Stimulated activated naive CD8-positive, alpha-beta T cell treated with anti-CD3 and anti-CD28 coated beads, Interleukin-15, amount 100 ng/mL, for 72 hours (primary cell): ENCODE measurements at regions not wholly inside any gene's neighbourhood (a gene's known extent, or its start where the extent isn't known, plus 50 kb on each side); places are given as distances from the start of the nearest gene placed in this dataset.

Experiments
- ATAC-seq: fragments of 150-1000 bp; cut with Tn5 transposase; 2 replicates; pipeline ENCODE4 v1.10.0; 2021; ENCODE audit warnings: mild to moderate bottlenecking, moderate library complexity
- DNase-seq, 2 donors: peaks; one replicate each; pipeline ENCODE4 v3.0.0; 2021 to 2022
- H3K27ac Mint-ChIP-seq, 2 donors: one replicate each; pipeline ENCODE4 v1.8.0; 2022; ENCODE audit warnings: mild to moderate bottlenecking in 2 of 2, mixed read lengths in 2 of 2, moderate library complexity in 2 of 2
- H3K27me3 Mint-ChIP-seq: one replicate; pipeline ENCODE4 v1.8.0; 2022; ENCODE audit warnings: mixed read lengths
- H3K4me1 Mint-ChIP-seq: one replicate; pipeline ENCODE4 v1.8.0; 2022; ENCODE audit warnings: mild to moderate bottlenecking, mixed read lengths
- H3K4me3 Mint-ChIP-seq, 2 donors: one replicate each; pipeline ENCODE4 v1.8.0; 2022; ENCODE audit warnings: mild to moderate bottlenecking in 2 of 2, mixed read lengths in 2 of 2, moderate library complexity in 1 of 2
- H3K9me3 Mint-ChIP-seq, 2 donors: one replicate each; pipeline ENCODE4 v1.8.0; 2022; ENCODE audit warnings: mixed read lengths in 2 of 2

- DNase-seq (no peak), ATAC-seq (no peak)
- Mint-ChIP-seq H3K27ac (no peak overlapping the region), H3K27me3 (no peaks in the 10 kb centered on the region), H3K4me3 (no peak overlapping the region), H3K9me3 (peaks cover 0 to 8% of the 10 kb centered on the region in 2 donors), H3K4me1 (peaks cover 87% of the 10 kb centered on the region)
Observed at GRCh38 chr7:50159154-50159553, 66.1 kb upstream of the ZPBP start.

GRCh38 chr7:50156706-50157105, 63.7 kb upstream of the ZPBP start:
- peak; percentile 21 for ATAC-seq
- peaks cover 0 to 8% of the 10 kb centered on the region in 2 donors for H3K9me3 Mint-ChIP-seq
- H3K4me1 Mint-ChIP-seq: peaks cover 85% of the 10 kb centered on the region
- peak overlapping the region; percentile 79 to 84 for H3K4me3 Mint-ChIP-seq
- H3K27ac Mint-ChIP-seq: peak overlapping the region; percentile 94 to 96
- no peaks in the 10 kb centered on the region for H3K27me3 Mint-ChIP-seq
- DNase-seq: no peak

DNA sequence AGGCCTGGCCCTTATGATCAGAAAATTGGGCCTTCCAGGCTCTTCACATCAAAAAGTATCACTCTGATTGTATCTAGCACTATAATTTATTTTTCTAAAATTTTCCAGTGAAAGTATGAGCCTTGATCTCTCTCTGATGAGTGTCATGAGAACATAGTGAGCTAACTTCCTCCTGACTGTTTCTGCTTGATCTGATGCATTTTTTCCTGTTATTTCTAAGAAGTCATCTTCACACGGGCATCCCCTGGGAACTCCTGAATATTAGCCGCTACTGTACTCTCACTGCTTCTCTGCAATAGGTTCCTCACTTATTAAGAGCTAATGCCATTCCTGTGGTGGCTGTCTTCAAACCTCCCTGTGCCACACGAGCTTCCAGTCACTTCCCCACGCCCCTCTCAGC, 63.1 kb upstream of the ZPBP start:
- Mint-ChIP-seq H3K4me3 (peak overlapping the region; percentile 79 to 84), H3K27ac (peak overlapping the region; percentile 94 to 96), H3K4me1 (peaks cover 85% of the 10 kb centered on the region), H3K27me3 (no peaks in the 10 kb centered on the region), H3K9me3 (peaks cover 0 to 8% of the 10 kb centered on the region in 2 donors)
- peak; percentile 59 for ATAC-seq
- peak in 1 of 2 donors; percentile 17 for DNase-seq

GRCh38 chr7:50155755-50156154, 62.7 kb upstream of the ZPBP start:
- Mint-ChIP-seq H3K27me3 (no peaks in the 10 kb centered on the region), H3K9me3 (peaks cover 0 to 8% of the 10 kb centered on the region in 2 donors), H3K4me1 (peaks cover 86% of the 10 kb centered on the region), H3K4me3 (peak overlapping the region; percentile 79 to 84), H3K27ac (peak overlapping the region; percentile 94 to 96)
- ATAC-seq: peak; percentile 45
- peak; percentile 22 to 40 for DNase-seq

- H3K4me3 Mint-ChIP-seq: no peak overlapping the region
- ATAC-seq: no peak
- H3K27me3 Mint-ChIP-seq: no peaks in the 10 kb centered on the region
- peaks cover 0 to 8% of the 10 kb centered on the region in 2 donors for H3K9me3 Mint-ChIP-seq
- no peak overlapping the region for H3K27ac Mint-ChIP-seq
- DNase-seq: no peak
- peaks cover 87% of the 10 kb centered on the region for H3K4me1 Mint-ChIP-seq
Observed at GRCh38 chr7:50153995-50154394, 60.9 kb upstream of the ZPBP start.

GRCh38 chr7:50153148-50153547, 60.1 kb upstream of the ZPBP start:
- Mint-ChIP-seq H3K27me3 (no peaks in the 10 kb centered on the region), H3K4me3 (no peak overlapping the region), H3K27ac (no peak overlapping the region), H3K9me3 (peaks cover 0 to 8% of the 10 kb centered on the region in 2 donors), H3K4me1 (peaks cover 87% of the 10 kb centered on the region)
- no peak for ATAC-seq
- DNase-seq: no peak

DNA sequence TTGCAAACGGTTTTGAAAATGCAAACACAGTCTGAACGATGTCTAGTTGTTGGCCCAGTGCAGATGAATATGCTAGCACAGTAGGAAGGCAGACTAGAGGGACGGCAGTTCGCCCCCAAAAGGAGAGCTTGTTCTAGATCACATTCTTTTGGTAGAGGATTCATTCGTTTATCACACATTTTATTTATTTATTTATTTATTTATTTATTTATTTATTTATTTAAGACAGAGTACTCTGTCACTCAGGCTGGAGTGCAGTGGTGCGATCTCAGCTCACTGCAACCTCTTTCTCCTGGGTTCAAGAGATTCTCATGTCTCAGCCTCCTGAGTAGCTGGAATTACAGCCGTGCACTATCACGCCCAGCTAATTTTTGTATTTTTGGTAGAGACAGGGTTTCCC, 59.4 kb upstream of the ZPBP start:
- no peaks in the 10 kb centered on the region for H3K27me3 Mint-ChIP-seq
- peaks cover 0 to 8% of the 10 kb centered on the region in 2 donors for H3K9me3 Mint-ChIP-seq
- no peak for ATAC-seq
- H3K27ac Mint-ChIP-seq: no peak overlapping the region
- DNase-seq: no peak
- H3K4me3 Mint-ChIP-seq: no peak overlapping the region
- H3K4me1 Mint-ChIP-seq: peaks cover 92% of the 10 kb centered on the region

GRCh38 chr7:50151661-50152060, 58.6 kb upstream of the ZPBP start:
- Mint-ChIP-seq H3K4me1 (peaks cover 93% of the 10 kb centered on the region), H3K27ac (no peak overlapping the region), H3K27me3 (no peaks in the 10 kb centered on the region), H3K9me3 (peaks cover 0 to 8% of the 10 kb centered on the region in 2 donors), H3K4me3 (peak overlapping the region in 1 of 2 donors; percentile 8)
- DNase-seq: no peak
- no peak for ATAC-seq

DNA sequence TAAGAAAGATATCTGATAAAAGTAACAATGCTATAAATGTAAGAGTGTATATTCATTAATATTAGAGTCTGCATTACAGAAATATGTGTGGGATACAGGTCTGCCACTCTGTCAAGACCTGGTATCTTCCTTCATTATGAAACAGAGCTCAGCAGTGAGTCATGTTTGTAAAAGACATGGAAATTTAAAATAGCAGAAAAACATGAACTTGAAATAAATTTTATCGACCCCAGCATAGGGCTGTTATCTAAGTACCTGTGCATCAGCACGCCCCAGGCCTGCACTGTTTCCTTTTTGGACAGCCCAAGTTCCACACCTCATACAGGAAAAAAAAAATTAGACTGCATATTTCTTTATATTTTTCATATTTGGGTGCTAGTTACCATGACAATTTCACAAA, 58.0 kb upstream of the ZPBP start:
- H3K4me1 Mint-ChIP-seq: peaks cover 93% of the 10 kb centered on the region
- no peak for ATAC-seq
- peaks cover 0 to 8% of the 10 kb centered on the region in 2 donors for H3K9me3 Mint-ChIP-seq
- peak overlapping the region; percentile 89 to 94 for H3K27ac Mint-ChIP-seq
- H3K4me3 Mint-ChIP-seq: no peak overlapping the region
- no peak for DNase-seq
- H3K27me3 Mint-ChIP-seq: no peaks in the 10 kb centered on the region

DNA sequence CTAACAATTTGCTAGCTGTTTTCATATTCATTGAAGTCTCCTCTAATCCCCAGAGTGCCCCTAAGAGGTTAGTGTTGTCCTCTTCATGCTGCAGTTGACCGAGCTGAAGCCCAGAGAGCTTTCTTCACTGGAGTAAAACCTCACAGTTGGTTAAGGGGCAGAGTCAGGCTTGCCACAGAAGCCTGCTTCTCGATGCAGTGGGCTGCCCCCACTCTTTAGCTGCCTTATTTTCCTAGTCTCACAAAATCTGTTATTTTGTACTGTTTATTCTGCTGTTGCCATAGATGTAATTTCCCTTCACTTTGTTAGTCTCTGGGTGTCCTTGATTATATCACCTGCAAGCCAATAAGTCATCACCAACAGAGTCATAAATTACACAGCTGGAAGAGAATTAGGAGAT, 56.3 kb upstream of the ZPBP start:
- H3K4me3 Mint-ChIP-seq: peak overlapping the region; percentile 5 to 55
- peak overlapping the region; percentile 48 to 79 for H3K27ac Mint-ChIP-seq
- peaks cover 0 to 2% of the 10 kb centered on the region in 2 donors for H3K9me3 Mint-ChIP-seq
- H3K27me3 Mint-ChIP-seq: no peaks in the 10 kb centered on the region
- H3K4me1 Mint-ChIP-seq: peaks cover 93% of the 10 kb centered on the region
- DNase-seq: peak; percentile 28
- ATAC-seq: peak; percentile 47

DNA sequence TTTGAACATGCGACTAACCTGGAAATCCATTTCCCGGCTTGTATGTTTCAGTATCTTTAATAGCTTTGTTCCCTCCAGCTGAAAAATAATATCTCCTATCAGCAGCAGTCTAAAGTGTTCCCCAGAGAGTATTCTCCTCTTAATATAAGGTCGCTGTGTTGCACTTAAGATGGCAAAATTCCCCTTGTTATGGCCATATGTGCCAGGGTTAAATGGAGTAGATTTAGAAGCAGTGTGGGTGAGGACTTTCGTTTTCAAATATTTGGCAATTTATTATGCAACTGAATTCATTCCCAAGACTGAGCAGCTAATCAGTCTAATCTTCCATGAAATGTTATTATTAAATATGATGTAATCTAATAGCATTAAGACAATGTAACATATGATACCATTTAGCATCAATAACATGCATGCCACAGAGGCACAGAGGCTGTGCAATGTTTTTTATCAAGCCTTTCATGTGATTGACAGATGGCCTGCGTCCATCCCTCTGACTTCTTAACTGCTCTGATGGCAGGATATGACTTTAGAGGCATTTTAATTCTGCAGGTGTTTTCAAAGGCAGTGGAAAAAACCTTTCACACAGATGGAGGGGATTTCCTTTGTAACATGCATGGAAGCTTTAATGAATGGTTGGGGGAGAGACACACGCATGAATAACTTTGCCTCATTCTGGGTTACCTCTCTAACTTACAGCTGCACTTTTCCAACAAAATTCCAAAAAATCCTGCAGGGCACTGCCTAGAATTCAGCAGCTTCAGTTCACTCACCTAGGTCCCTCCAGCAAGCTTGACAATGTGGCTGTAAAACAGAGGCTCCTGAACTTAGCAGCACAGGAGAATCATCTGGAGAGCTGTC, 55.1 kb upstream of the ZPBP start:
- ATAC-seq: peak; percentile 87
- peak; percentile 37 to 51 for DNase-seq
- H3K4me3 Mint-ChIP-seq: peak overlapping the region; percentile 46 to 67
- no peaks in the 10 kb centered on the region for H3K27me3 Mint-ChIP-seq
- peak overlapping the region; percentile 87 to 95 for H3K27ac Mint-ChIP-seq
- no peaks in the 10 kb centered on the region for H3K9me3 Mint-ChIP-seq
- peaks cover 87% of the 10 kb centered on the region for H3K4me1 Mint-ChIP-seq

GRCh38 chr7:50146692-50147091, 53.6 kb upstream of the ZPBP start:
- Mint-ChIP-seq H3K9me3 (no peaks in the 10 kb centered on the region), H3K4me1 (peaks cover 81% of the 10 kb centered on the region), H3K4me3 (peak overlapping the region; percentile 6 to 41), H3K27me3 (no peaks in the 10 kb centered on the region), H3K27ac (peak overlapping the region in 1 of 2 donors; percentile 15)
- DNase-seq (peak in 1 of 2 donors; percentile 25), ATAC-seq (no peak)

DNA sequence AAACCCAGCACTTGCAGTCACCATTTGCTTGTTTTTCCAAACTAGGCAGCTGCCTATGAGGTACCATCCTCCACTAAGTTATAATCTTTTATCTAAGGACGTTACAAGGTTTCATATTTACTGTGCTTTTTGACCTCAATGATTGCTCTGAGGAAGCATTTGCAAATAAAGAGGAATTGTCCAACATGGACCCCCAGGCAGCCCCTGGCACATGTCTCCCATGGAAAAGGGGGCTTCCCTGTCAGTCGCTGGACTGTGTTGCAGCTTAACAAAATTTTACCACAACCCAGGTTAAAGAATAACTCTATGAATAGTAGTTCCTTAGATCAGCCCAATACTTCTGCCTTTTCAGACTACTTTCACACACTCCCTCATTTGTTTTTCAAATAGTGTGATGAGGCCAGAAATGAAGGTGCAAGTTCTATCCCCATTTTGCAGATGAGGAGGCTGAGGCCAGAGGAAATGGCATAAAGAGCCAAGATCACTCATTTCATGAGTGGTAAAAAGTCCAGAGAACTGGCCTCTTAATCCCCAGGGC, 52.8 kb upstream of the ZPBP start:
- Mint-ChIP-seq H3K9me3 (no peaks in the 10 kb centered on the region), H3K27ac (peak overlapping the region in 1 of 2 donors; percentile 74), H3K27me3 (no peaks in the 10 kb centered on the region), H3K4me3 (peak overlapping the region; percentile 31 to 41), H3K4me1 (peaks cover 79% of the 10 kb centered on the region)
- ATAC-seq: no peak
- no peak for DNase-seq

DNA sequence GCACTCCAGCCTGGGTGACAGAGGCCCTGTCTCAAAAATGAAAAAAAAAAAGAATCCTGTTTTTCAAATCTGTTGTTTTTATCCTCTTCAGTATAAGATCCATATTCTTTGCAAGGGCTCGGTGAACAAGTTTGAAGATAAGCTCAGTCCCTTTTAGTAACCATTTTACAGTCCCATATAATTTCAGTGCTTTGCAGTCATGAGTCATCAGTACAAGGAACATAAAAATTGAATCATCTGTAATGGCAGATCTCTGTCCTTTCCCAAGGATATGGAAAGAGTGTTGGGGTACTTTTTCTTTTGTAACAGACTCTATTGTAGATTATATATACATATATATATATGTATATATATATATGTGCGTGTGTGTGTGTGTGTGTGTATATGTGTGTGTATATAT, 52.2 kb upstream of the ZPBP start:
- DNase-seq: no peak
- no peaks in the 10 kb centered on the region for H3K27me3 Mint-ChIP-seq
- H3K9me3 Mint-ChIP-seq: no peaks in the 10 kb centered on the region
- peak overlapping the region; percentile 12 to 48 for H3K27ac Mint-ChIP-seq
- no peak for ATAC-seq
- H3K4me1 Mint-ChIP-seq: peaks cover 72% of the 10 kb centered on the region
- peak overlapping the region in 1 of 2 donors; percentile 26 for H3K4me3 Mint-ChIP-seq
